ENCODE measurements at regions not wholly inside any gene's neighbourhood (a gene's known extent, or its start where the extent isn't known, plus 50 kb on each side); places are given as distances from the start of the nearest gene placed in this dataset.
"Not testable (repeated sequence)": the region's sequence is repeated elsewhere in the genome, so short reads cannot be mapped to it uniquely, and the experiment has no call there.

- Mint-ChIP-seq H3K4me1 (ENCODE audit: low read depth) (no peaks in the 10 kb centered on the region), H3K4me3 (no peak overlapping the region), H3K9me3 (peaks cover 76% of the 10 kb centered on the region), H3K36me3 (ENCODE audit: low read depth) (peaks cover 11% of the 10 kb centered on the region; the same call in 1 of the 2 replicates), H3K27ac (no peak overlapping the region), H3K27me3 (ENCODE audit: insufficient read depth) (no peaks in the 10 kb centered on the region; the same call in 1 of the 2 replicates)
- TF ChIP-seq CTCF (IDR thresholded peaks at IDR 0.05) = no peak
- DNase-seq = no peak
Observed at GRCh38 chr21:17105932-17106331, 406.9 kb upstream of the CXADR start.

- Mint-ChIP-seq H3K27me3 (ENCODE audit: insufficient read depth) (no peaks in the 10 kb centered on the region; the same call in 1 of the 2 replicates), H3K4me1 (ENCODE audit: low read depth) (no peaks in the 10 kb centered on the region), H3K9me3 (peaks cover 32% of the 10 kb centered on the region), H3K4me3 (no peak overlapping the region), H3K27ac (no peak overlapping the region), H3K36me3 (ENCODE audit: low read depth) (peaks cover 7% of the 10 kb centered on the region; the same call in 1 of the 2 replicates)
- no peak for TF ChIP-seq CTCF (IDR thresholded peaks at IDR 0.05)
- DNase-seq = no peak
Observed at GRCh38 chr21:17114045-17114444, 398.8 kb upstream of the CXADR start.

GRCh38 chr21:17118638-17119384 lies 394.0 kb upstream of the CXADR start:
- no peaks in the 10 kb centered on the region for H3K36me3 Mint-ChIP-seq (ENCODE audit: low read depth)
- H3K9me3 Mint-ChIP-seq = peaks cover 25% of the 10 kb centered on the region
- no peak overlapping the region for H3K4me3 Mint-ChIP-seq
- TF ChIP-seq CTCF (IDR thresholded peaks at IDR 0.05) = no peak
- H3K27me3 Mint-ChIP-seq (ENCODE audit: insufficient read depth) = no peaks in the 10 kb centered on the region; the same call in none of the 2 replicates
- no peaks in the 10 kb centered on the region for H3K4me1 Mint-ChIP-seq (ENCODE audit: low read depth)
- DNase-seq = no peak
- H3K27ac Mint-ChIP-seq = no peak overlapping the region

- Mint-ChIP-seq H3K27ac (no peak overlapping the region), H3K27me3 (ENCODE audit: insufficient read depth) (no peaks in the 10 kb centered on the region; the same call in none of the 2 replicates), H3K4me1 (ENCODE audit: low read depth) (no peaks in the 10 kb centered on the region), H3K9me3 (peaks cover 25% of the 10 kb centered on the region), H3K36me3 (ENCODE audit: low read depth) (no peaks in the 10 kb centered on the region), H3K4me3 (no peak overlapping the region)
- no peak for TF ChIP-seq CTCF (IDR thresholded peaks at IDR 0.05)
- no peak for DNase-seq
Observed at GRCh38 chr21:17119466-17120297, 393.2 kb upstream of the CXADR start.

DNA sequence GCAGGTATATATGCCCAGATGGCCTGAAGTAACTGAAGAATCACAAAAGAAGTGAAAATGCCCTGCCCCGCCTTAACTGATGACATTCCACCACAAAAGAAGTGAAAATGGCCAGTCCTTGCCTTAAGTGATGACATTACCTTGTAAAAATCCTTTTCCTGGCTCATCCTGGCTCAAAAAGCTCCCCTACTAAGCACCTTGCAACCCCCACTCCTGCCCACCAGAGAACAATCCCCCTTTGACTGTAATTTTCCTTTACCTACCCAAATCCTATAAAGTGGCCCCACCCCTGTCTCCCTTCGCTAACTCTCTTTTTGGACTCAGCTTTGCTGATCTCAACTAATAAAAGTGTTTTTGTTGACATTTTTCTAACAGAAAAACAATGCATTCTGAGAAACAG lies 385.4 kb upstream of the CXADR start:
- not testable (repeated sequence) for H3K4me3 Mint-ChIP-seq; H3K36me3 Mint-ChIP-seq (ENCODE audit: low read depth); DNase-seq; H3K27ac Mint-ChIP-seq; H3K4me1 Mint-ChIP-seq (ENCODE audit: low read depth); H3K9me3 Mint-ChIP-seq; H3K27me3 Mint-ChIP-seq (ENCODE audit: insufficient read depth)

DNA sequence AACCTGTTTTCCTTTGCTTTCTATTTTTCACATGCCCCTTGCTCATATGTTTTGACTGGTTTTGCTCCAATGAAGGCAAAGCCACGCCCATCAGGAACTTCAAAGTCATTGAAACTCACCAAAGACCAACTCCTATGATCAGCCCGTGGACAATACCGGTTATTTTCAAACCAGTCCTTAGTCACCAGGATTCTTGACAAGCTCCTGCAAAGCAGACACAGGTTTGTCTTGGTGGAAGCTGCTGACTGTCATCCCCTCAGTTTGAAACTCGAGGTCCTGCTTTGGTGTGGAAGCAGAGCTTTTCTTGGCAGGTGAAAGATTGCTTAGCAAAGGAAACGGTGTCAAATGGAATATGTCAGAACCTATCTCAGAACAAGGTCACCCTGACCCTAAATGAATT lies 384.7 kb upstream of the CXADR start:
- no peaks in the 10 kb centered on the region for H3K4me1 Mint-ChIP-seq (ENCODE audit: low read depth)
- DNase-seq = no peak
- TF ChIP-seq CTCF (IDR thresholded peaks at IDR 0.05) = no peak
- no peaks in the 10 kb centered on the region for H3K36me3 Mint-ChIP-seq (ENCODE audit: low read depth)
- H3K27ac Mint-ChIP-seq = no peak overlapping the region
- H3K4me3 Mint-ChIP-seq = no peak overlapping the region
- H3K27me3 Mint-ChIP-seq (ENCODE audit: insufficient read depth) = no peaks in the 10 kb centered on the region
- peaks cover 2% of the 10 kb centered on the region; the same call in 1 of the 2 replicates for H3K9me3 Mint-ChIP-seq

DNA sequence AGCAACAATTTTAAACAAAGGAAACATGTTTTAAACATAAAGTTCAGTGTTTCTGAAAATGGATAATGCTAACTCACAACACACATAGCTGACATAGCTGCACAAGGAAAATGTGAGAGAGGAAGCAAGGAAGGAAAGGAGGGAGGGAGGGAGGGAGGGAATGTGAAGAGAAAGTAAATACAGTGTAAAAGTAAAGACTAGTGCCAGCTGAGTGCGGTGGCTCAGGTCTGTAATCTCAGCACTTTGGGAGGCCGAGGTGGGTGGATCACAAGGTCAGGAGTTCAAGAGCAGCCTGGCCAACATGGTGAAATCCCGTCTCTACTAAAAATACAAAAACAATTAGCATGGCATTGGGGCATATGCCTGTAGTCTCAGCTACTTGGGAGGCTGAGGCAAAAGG lies 373.7 kb upstream of the CXADR start:
- Mint-ChIP-seq H3K4me3 (peak overlapping the region; percentile 82), H3K9me3 (peaks cover 17% of the 10 kb centered on the region; the same call in 1 of the 2 replicates)
- H3K27ac Mint-ChIP-seq; DNase-seq; H3K36me3 Mint-ChIP-seq (ENCODE audit: low read depth); H3K27me3 Mint-ChIP-seq (ENCODE audit: insufficient read depth); H3K4me1 Mint-ChIP-seq (ENCODE audit: low read depth): not testable (repeated sequence)

All from HFFc6 (cell line).